ENCODE measurements at regions not wholly inside any gene's neighbourhood (a gene's known extent, or its start where the extent isn't known, plus 50 kb on each side); places are given as distances from the start of the nearest gene placed in this dataset.

DNA sequence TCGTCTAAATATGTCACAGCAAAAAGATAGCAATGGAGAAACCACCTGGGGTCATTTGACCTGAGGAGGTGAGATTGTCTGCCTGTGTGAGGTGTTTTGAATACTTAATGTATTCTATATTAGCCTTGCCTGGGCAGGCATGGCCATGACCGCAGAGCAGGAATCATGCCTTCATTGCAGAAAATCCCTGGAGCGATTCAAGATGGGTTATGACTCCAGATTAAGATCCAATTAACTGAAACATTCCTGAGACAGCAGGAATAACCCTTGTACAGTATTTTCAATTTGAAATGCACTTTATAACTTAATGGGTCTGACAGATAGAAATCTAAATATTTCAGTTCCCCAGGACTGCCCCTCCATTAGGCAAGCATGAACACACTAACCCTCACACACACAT, 227.3 kb upstream of the RAB6C start:
- TF ChIP-seq, protein P1, sequence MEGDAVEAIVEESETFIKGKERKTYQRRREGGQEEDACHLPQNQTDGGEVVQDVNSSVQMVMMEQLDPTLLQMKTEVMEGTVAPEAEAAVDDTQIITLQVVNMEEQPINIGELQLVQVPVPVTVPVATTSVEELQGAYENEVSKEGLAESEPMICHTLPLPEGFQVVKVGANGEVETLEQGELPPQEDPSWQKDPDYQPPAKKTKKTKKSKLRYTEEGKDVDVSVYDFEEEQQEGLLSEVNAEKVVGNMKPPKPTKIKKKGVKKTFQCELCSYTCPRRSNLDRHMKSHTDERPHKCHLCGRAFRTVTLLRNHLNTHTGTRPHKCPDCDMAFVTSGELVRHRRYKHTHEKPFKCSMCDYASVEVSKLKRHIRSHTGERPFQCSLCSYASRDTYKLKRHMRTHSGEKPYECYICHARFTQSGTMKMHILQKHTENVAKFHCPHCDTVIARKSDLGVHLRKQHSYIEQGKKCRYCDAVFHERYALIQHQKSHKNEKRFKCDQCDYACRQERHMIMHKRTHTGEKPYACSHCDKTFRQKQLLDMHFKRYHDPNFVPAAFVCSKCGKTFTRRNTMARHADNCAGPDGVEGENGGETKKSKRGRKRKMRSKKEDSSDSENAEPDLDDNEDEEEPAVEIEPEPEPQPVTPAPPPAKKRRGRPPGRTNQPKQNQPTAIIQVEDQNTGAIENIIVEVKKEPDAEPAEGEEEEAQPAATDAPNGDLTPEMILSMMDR (conservative IDR thresholded peaks at IDR 0.05; ENCODE audit: low read depth, low read length), result no peak
- no peak for TF ChIP-seq EZH2 (IDR thresholded peaks at IDR 0.05; ENCODE audit: borderline replicate concordance, low read depth, low read length, poor library complexity, severe bottlenecking)

Measured in A673 (cell line).